Stimulated activated CD4-positive, alpha-beta T cell treated with anti-CD3 and anti-CD28 coated beads, Interleukin-12 subunit alpha, Interleukin-12 subunit beta, amount 100 ng/mL, for 48 hours (primary cell): ENCODE measurements at regions not wholly inside any gene's neighbourhood (a gene's known extent, or its start where the extent isn't known, plus 50 kb on each side); places are given as distances from the start of the nearest gene placed in this dataset.
"Not testable (repeated sequence)": the region's sequence is repeated elsewhere in the genome, so short reads cannot be mapped to it uniquely, and the experiment has no call there.

Experiments used
- DNase-seq, 3 donors: peaks; one replicate each; pipeline ENCODE4 v3.0.0-alpha.2; 2020; ENCODE audit warnings: low read depth in 2 of 3, low spot score in 1 of 3

DNA sequence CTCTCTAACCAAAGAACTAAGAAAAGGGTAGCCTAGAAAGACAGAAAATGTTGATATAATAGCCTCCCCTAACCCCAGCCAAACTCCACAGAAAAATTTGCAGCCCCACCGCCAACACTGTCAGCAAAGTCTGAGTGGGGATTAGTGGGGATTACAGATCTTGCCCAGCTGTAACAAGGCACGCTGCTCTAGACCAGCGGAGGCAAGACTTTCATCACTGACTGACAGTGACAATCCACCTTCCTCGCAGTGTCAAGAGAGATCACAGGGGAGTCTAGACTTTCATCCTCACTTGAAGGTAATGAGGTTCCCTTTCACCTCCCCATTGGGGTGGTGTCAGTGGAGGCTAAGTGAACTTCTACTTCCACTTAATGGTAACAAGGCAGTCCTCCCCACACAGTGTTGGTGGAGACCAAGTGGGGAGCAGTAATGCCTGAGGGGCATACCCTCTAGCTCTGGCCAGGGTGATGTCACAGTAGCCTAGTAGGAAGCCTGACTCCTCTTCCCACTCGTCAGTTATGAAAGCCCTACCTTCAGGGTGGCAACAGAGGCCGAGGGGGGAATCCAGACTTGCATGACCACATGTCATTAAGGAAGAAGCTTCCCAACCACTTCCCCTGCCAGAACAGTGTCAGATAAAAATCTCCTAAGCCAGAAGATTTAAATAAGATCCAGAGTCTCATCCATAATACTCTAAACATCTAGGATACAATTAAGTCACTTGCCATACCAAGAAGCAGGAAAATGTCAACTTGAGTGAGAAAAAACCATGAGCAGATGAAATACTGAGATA is 91.7 kb upstream of the RASSF8 start:
- DNase-seq, result no peak

DNA sequence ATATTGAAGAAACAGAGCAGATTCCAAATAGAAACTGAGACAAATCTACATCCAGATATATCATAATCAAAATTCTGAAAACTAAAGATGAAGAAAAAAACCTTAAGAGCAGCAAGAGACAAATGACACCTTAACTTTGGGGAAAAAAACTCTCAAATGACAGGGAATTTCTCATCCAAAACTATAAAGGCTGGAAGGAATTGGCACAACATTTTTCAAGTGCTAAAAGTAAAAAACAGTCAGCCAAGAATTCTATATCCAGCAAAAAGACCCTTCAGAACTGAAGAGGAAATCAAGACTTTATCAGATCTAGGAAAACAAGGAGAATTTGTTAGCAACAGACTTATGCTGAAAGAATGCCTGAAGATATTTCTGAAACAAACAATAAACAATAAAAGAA is 90.3 kb upstream of the RASSF8 start:
- DNase-seq, result no peak

DNA sequence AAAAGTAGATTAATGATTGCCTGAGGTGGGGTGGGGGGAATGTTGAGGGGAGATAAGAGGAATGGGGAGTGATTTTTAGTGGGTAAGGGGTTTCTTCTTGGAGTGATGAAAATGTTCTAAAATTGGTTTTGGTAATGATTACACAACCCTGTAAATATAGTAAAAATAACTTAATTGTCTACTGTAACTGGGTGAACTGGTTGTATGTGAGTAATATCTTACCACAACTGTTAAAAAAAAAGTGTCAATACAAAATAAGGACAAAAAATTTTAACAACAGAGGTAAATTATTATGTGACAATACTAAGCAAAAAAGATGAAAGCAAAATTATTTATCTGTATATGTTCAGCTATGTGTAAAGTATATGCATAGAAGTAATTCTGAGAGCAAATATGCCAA is 86.3 kb upstream of the RASSF8 start:
- DNase-seq, result no peak

DNA sequence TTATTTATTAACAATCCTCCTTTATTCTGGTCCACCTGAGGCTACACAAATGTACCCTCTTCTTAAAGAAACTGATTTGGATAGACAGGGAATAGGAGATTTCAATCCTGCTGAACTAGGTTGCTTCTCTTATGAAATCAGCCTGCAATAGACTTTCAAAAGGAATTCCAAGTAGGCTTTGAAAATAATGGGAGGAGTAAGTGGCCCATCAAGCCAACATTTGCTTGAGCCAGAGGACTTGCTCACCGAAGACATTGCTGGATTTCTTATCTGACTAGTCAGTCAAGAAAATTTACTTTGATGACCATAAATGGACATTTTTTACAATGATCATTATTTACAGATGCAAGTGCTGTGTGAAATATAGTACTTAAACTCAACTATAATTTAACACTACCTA is 82.8 kb upstream of the RASSF8 start:
- no peak for DNase-seq

DNA sequence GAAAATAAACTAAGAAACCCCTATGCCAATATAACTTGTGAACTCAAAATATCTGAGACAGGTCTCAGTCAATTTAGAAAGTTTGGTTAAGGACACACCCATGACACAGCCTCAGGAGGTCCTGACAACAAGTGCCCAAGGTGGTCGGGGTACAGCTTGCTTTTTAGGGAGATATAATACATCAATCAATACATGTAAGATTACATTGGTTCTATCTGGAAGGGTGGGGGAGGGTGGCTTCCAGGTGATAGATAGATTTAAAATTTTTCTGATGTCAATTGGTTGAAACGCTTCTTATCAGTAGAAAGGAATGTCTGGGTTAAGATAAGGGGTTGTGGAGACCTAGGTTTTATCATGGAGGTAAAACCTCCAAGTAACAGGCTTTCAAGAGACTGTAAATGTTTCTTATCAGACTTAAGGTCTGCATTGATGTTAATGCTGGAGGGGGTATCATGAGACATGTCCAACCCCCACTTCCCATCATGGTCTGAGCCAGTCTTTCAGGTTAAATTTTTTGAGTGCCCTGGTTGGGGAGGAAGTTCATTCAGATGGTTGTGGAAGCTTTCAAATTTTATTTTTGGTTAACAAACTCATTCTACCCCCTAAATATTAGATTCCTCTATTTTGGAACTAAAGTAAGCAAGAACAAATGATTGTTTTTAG is 82.0 kb upstream of the RASSF8 start:
- DNase-seq, result no peak

DNA sequence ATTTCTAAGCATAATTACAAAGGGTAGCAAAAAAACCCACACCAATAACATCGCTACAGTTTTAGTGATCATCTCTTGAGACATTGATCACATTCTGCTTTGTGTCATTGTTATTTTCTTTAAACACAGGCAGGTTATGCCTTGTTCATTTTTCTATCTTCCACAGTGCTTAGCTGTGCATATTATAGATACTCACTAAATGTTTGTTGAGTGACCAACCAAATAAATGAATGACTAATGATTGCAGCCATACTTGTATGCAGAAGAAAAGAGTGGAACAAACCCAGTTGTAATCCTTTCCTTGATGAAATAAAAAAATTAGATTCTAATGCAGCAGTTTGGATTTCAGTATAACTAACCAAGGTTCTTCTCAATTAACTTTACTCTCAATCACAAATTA is 81.0 kb upstream of the RASSF8 start:
- no peak for DNase-seq

DNA sequence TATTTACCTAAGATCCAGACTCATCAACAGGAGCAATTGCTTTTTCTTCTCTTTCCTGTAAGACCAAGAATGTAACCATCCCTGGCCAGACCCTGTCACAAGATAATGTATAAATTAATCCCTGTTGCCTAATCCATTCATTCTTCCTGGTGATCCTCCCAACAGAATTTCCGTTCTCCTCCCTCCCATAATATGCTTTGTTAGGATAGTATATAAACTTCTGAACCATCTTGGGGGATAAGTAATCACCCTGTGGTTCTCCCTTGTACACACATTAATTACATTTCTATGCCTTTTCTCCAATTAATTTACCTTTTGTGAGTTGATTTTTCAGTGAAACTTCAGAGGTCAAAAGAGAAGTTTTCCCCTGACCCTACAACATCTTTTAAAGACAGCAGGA is 76.2 kb upstream of the RASSF8 start:
- DNase-seq, result no peak

DNA sequence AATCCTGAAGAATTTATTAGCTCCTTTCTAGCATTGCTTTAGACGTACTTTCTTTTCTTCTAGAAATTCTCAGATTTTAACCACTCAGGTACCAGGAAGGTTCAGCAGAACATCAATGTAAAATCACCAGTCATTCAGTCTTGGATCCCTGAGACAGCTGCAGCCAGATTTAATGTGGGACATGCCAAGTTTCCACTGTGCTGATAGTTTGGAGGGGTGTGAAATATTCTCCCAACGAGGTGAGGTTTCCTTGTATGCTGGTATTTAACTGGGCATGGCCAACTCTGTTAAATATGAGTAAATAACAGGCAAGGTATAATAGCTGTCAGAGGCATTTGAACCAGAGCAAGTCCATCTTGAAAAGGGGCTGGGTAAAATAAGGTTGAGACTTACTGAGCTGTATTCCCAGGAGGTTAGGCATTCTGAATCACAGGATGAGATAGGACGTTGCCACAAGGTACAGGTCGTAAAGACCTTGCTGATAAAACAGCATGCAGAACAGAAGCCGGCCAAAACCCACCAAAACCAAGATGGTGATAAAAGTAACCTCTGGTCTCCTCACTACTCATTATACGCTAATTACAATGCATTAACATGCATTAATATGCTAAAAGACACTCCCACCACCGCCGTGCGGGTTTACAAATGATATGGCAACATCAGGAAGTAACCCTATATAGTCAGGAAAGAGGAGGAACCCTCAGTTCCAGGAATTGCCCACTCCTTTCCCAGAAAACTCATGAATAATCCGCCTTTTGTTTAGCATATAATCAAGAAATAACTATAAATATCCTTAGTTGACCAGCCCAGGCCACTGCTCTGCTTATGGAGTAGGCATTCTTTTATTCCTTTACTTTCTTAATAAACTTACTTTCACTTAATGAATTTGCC is 75.2 kb upstream of the RASSF8 start:
- DNase-seq, result no peak

DNA sequence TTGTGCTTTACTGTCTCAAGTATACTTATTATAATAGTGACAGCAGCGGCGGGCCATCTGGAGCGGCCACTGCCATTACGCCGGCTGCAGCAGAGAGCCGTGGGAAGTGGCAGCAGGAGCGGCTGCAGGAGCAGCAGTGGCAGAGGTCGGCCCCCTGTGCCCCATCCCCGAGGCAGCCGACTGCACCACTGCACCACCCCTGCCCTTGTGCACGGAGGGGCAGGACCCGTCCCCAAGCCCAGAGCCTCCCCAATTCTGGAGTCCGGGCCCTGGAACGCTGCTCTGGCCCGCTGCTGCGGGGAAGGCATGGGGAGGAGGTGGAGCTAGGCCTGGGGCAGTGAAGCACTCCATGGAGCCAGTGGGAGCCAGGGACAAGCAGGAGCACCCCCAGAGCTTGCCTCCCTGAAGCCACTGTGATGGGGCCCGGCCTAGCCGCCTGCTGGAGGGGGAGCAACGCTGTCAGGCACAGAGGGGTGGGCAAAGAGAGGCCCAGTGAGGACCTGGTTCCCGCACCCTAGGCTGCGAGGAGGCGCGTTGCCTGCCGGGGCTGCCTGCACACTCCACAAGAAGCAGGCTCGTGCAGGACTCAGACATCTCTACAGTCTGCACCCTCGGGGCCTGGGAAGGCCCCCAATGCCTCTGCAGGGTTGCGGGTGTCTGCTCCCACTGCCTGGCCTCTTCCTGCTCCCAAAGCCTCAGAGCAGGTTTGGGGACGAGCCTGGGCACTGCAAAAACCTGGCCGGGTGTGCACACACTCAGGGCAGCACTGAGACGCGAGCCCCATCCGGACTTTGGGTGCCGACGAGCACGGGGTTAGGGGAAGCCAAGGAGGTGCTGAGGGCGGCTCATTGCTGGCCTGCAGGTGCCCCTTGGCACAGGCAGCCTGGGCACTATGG is 74.2 kb upstream of the RASSF8 start:
- DNase-seq, result no peak

DNA sequence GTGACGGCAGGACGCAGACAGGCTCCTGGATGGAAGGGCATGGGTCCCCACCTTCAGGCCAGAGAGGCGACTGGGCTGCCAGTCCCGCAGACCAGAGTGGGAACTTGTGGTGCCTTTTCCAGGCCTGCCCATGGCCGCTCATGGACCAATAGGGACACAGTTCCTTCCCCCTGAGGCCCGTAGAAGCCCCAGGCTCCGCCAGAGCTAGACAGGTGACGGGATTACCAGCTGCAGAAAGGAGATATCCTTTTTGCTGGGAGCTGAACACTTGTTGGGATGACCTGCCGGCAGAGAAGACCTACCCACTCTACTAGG is 73.6 kb upstream of the RASSF8 start:
- no peak for DNase-seq

DNA sequence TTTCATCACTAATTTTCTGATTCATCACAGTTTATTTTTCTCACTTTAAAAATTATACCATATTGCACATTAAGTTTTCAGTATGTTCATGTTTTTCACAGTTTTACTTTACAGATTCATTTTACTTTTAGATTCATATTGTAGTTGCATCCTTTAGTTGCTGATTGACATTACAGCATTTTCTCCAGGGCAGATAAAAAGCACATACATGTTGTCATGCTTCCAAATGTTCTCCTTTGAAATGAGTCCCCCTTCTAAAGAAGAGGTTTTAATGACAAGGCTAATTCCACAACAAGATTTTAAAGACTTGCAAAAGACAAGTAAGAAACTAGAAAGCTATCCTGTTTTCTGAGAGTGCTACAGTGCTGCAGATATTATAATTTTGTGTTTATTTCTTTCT is 72.1 kb upstream of the RASSF8 start:
- no peak for DNase-seq

DNA sequence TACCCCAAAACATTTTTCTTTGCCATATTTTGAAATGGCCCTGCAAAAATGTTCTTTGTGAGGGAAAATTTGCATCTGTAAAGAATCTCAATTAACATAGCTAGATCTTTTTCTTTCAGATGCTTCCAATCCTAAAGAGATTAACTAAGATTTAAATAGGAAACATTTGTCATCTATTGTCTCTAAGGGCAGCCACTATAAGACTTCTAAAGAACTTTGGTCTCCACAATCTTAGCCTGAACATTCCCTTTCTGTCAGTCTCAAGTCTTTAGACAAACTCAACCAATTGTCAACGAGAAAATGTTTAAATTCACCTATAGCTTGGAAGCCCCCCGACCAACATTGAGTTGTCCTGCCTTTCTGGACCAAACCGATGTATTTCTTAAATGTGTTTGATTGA is 71.1 kb upstream of the RASSF8 start:
- DNase-seq, result no peak

DNA sequence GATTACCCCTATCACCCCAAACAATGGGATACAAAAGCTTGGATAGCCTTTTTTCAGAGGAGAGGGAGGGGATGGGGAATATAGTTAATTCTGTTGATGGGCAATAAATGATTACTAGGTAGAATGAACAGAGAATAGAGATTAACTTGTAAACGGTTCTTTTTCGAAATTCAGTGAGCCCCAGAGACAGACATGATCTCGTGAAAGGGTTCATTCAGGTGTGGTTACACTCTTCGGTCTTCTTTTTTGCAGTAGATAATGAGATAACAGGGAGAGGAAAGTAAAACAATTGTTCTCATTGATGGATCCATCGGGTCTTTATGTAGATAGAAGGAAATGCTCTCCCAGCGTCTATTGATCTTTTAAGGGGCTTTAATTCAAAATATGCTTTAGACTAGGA is 69.3 kb upstream of the RASSF8 start:
- DNase-seq, result no peak

DNA sequence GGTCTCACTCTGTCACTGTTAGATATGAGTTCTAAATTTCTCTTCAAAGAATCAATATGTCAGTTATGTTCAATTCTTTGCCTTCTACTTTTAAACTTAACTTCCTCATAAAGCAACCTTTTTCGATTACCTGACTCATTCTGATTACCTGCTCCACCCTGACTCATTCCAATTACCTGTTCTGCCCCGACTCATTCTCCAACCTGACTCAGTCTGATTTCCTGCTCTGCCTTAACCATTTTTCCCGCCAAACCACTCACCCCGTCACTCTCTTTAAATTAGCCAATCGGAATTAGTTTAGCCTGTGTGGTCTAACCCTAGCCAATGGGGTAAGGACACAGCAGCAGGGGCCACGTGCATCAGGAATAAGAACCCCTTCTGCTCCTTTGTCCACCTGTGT is 67.4 kb upstream of the RASSF8 start:
- not testable (repeated sequence) for DNase-seq

DNA sequence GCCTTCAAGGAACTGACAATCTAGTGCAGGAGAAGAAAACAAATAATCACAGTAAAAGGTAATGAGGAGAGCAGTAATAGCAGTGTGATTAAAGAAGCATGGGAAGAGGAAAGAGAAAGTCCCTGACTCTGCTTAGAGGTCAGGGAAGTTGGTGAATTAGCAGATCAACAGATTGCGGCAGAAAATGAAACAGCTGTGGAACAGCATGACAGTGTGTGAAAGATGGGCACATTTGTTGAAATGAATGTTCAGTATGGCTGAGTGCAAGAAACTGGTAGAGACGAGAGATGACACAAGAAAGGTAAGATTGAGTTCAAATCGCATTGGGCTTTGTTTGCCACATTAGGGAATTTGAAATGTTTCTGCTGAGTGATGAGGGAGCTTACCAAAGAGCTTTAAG is 63.7 kb upstream of the RASSF8 start:
- no peak for DNase-seq

DNA sequence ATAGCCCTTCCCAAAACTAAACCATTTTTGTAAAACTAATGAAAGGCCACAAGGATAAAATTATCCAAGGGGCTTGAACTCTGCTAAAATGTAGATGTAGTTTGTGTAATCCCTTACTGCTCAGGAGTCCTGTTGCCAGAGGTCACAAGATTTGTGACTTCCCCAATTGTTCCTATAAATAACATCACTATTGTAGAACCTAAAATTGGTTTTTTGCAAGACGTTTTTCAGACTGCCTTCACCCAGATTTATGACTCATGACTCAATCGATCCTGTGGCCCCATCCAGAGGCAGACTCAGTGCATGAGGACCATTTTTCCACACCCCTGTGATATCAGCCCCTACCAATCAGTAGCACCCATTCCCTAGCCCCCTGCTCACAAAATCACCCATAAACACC is 61.5 kb upstream of the RASSF8 start:
- no peak for DNase-seq

DNA sequence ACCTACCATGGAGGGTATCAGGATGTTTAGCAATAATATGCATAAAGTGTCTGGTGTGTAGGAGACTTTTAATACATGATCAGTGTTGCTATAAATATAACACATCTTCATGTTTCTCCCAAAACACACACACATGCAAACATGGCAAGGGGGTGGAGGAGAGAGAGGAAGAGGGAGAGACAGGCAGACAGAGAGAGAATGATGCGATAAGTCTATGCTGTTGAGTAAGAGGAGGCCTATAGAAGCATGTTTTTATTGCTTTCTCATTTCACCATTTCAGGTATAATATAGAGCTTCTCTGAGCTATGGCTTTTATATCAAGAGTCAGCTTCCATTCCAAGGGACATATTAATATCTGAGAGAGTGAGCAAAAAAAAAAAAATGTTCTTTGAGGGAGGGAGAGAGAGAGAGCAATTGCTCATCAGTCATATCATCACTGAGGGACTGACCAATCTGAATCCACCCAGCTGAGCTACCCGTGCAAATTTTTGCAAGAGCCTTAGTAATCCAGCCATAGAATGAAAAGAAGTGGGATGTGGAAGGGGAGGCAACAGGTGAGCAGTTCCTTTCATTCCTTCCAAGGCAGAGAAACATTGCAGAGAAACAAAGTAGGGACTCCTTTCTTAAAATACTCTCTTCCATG is 54.8 kb upstream of the RASSF8 start:
- DNase-seq, result no peak

DNA sequence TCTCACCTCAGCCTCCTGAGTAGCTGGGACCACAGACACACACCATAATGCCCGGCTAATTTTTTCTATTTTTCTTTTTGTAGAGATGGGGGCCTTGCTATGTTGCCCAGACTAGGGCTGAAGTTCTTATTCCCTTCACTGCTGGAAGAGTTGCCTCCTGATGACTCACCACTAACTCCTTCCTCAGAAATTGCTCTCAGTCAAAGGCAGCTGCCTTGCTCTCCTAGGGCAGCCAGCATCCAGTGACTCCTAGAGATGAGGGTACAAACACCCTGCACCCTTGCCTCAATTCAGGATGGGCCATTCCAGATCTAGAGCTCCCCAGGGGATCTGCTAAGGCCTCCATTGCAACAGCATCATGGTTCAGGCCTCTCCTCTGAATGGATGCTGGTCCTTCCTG is 54.0 kb upstream of the RASSF8 start:
- no peak for DNase-seq

DNA sequence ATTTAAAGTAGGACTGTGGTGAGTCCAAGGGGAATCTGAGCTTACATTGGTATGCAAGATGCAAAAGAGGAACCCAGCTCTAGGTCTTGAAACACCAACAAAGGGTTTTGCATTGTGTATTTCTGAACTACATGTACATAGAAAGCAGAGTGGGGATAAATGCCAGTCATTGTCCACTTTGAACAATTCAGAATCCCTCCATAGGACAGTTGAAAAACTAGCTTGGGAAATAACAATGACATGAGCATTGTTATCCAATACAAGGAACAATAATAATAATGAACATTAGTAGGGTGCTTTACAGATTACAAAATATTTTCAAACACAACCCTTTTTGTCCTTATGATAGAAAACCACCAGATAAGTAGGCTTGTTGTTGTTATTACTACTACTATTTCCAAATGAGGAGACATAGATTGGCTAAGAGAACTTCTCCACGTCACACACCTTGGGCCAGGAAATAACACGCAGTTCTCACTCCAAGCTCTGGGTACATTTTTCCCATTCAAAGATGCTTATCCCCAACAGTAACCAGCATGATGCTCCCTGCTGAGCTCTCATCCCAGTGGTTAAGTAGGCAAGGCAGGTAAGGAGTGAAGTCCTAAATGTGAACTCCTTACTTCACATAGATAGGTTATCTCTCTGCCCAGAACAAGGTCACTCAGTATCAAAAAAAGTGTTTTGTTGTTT is 51.7 kb upstream of the RASSF8 start:
- no peak for DNase-seq
